ENCODE measurements at regions not wholly inside any gene's neighbourhood (a gene's known extent, or its start where the extent isn't known, plus 50 kb on each side); places are given as distances from the start of the nearest gene placed in this dataset.

- TF ChIP-seq POLR2A (IDR thresholded peaks at IDR 0.05) (no peak), CTCF (IDR thresholded peaks at IDR 0.05) (no peak)
These were observed 315.2 kb downstream of the UACA start for GRCh38 chr15:70447928-70448698.

All from heart left ventricle (tissue), 13 donors.